H1 (cell line): ENCODE measurements at regions not wholly inside any gene's neighbourhood (a gene's known extent, or its start where the extent isn't known, plus 50 kb on each side); places are given as distances from the start of the nearest gene placed in this dataset.

Experiments
- CTCF ChIA-PET: fragments of 300-600 bp; sonication (Branson Sonifier 250); formaldehyde crosslinking; loops from one replicate; lab custom pipeline; 2021; ENCODE audit not compliant: partially characterized antibody; lab: Charles Lee
- POLR2A ChIA-PET: fragments of 300-600 bp; sonication (Branson Sonifier 250); formaldehyde crosslinking; loops from one replicate; lab custom pipeline; 2021; ENCODE audit warnings: inconsistent platforms; ENCODE audit not compliant: partially characterized antibody; lab: Charles Lee
- DNase-seq, 2 experiments: peaks; one replicate each; pipeline versions ENCODE4 v3.0.0 to v3.0.0-alpha.2; 2010 to 2022; ENCODE audit warnings: low spot score in 2 of 2, low read depth in 1 of 2, mixed read lengths in 1 of 2
- FAIRE-seq: peaks from 2 replicates; lab custom pipeline; 2011; peaks lifted over from hg19 to GRCh38; lab: Jason Lieb, UNC
- H2AFZ ChIP-seq: 2 replicates; pipeline ENCODE4 v1.8.1; 2012; ENCODE audit warnings: low read length, inconsistent platforms
- H2AK5ac ChIP-seq: 2 replicates; pipeline ENCODE4 v1.6.1; 2013; ENCODE audit warnings: low read depth, low read length
- H2BK120ac ChIP-seq: replicated peaks from 2 replicates; pipeline ENCODE3; 2013; ENCODE audit warnings: low read depth, low read length, inconsistent platforms
- H2BK12ac ChIP-seq: 2 replicates; pipeline ENCODE4 v1.6.1; 2013; ENCODE audit warnings: low read depth, low read length
- H2BK15ac ChIP-seq: 2 replicates; pipeline ENCODE4 v1.6.1; 2013; ENCODE audit warnings: low read length
- H2BK20ac ChIP-seq: 2 replicates; pipeline ENCODE4 v1.6.1; 2013; ENCODE audit warnings: low read length
- H2BK5ac ChIP-seq: 2 replicates; pipeline ENCODE4 v1.6.1; 2013; ENCODE audit warnings: low read depth, low read length
- H3K14ac ChIP-seq: 2 replicates; pipeline ENCODE4 v1.6.1; 2013; ENCODE audit warnings: inconsistent platforms; ENCODE audit not compliant: insufficient read length
- H3K18ac ChIP-seq: 2 replicates; pipeline ENCODE4 v1.6.1; 2013; ENCODE audit warnings: low read length; ENCODE audit errors: extremely low read depth
- H3K23ac ChIP-seq: 2 replicates; pipeline ENCODE4 v1.6.1; 2013; ENCODE audit warnings: inconsistent platforms; ENCODE audit not compliant: insufficient read length
- H3K23me2 ChIP-seq: 2 replicates; pipeline ENCODE4 v1.6.1; 2013; ENCODE audit warnings: low read depth, low read length
- H3K27ac ChIP-seq: 2 replicates; pipeline ENCODE4 v1.6.1; 2011; ENCODE audit warnings: low read depth, low read length, inconsistent platforms
- H3K27me3 ChIP-seq, 4 experiments: replicated peaks in 1 of 4; 1 replicate in 1 of 4; 2 replicates in 3 of 4; pipeline versions ENCODE4 v1.6.1 to v1.8.1; 2011 to 2013; ENCODE audit warnings: low read length in 3 of 4, mild to moderate bottlenecking in 3 of 4, inconsistent platforms in 2 of 4, mixed read lengths in 2 of 4, moderate library complexity in 1 of 4; ENCODE audit not compliant: control insufficient read depth in 3 of 4, insufficient read depth in 3 of 4; ENCODE audit errors: extremely low read depth in 1 of 4
- H3K36me3 ChIP-seq, 4 experiments: 2 replicates each; pipeline versions ENCODE4 v1.6.1 to v1.8.1; 2011 to 2013; ENCODE audit warnings: mild to moderate bottlenecking in 4 of 4, low read length in 3 of 4, moderate library complexity in 2 of 4, control low read depth in 1 of 4, inconsistent platforms in 1 of 4; ENCODE audit not compliant: insufficient read depth in 4 of 4, control insufficient read depth in 2 of 4
- H3K4ac ChIP-seq: replicated peaks from 2 replicates; pipeline ENCODE3; 2013; ENCODE audit warnings: low read length, low read depth, mixed read lengths, inconsistent platforms; ENCODE audit not compliant: insufficient read length
- H3K4me1 ChIP-seq, 4 experiments: replicated peaks in 1 of 4; 1 replicate in 1 of 4; 2 replicates in 3 of 4; pipeline versions ENCODE4 v1.6.1 to v1.8.1; 2011 to 2013; ENCODE audit warnings: low read length in 3 of 4, inconsistent platforms in 2 of 4, mixed read lengths in 1 of 4; ENCODE audit not compliant: insufficient read depth in 4 of 4, control insufficient read depth in 3 of 4
- H3K4me2 ChIP-seq, 2 experiments: 2 replicates each; pipeline versions ENCODE4 v1.6.1 to v1.8.1; 2011 to 2013; ENCODE audit warnings: low read depth in 2 of 2, low read length in 2 of 2, control low read depth in 1 of 2, inconsistent platforms in 1 of 2, mild to moderate bottlenecking in 1 of 2; ENCODE audit not compliant: insufficient read depth in 1 of 2
- H3K4me3 ChIP-seq, 4 experiments: fragments of 200-600, 300-600 bp in 1 of 4; sonication (generic), shearing (Covaris generic), sonication (Bioruptor Twin) in 1 of 4; 2 replicates each; pipeline versions ENCODE4 v1.5.1 to v1.8.1; 2011 to 2016; ENCODE audit warnings: low read length in 4 of 4, low read depth in 3 of 4, control low read depth in 2 of 4, inconsistent platforms in 2 of 4, mild to moderate bottlenecking in 2 of 4, mixed read lengths in 1 of 4, moderate library complexity in 1 of 4; ENCODE audit not compliant: insufficient read depth in 2 of 4; ENCODE audit errors: extremely low read depth in 1 of 4
- H3K56ac ChIP-seq: replicated peaks from 2 replicates; pipeline ENCODE3; 2013; ENCODE audit warnings: low read depth, mild to moderate bottlenecking, mixed read lengths, low read length, inconsistent platforms; ENCODE audit not compliant: insufficient read length
- H3K79me1 ChIP-seq: 2 replicates; pipeline ENCODE4 v1.6.1; 2013; ENCODE audit warnings: low read depth, low read length, control low read depth
- H3K79me2 ChIP-seq, 2 experiments: 2 replicates each; pipeline versions ENCODE4 v1.6.1 to v1.8.1; 2012 to 2013; ENCODE audit warnings: low read length in 2 of 2, mild to moderate bottlenecking in 2 of 2, inconsistent platforms in 1 of 2; ENCODE audit not compliant: insufficient read depth in 2 of 2, control insufficient read depth in 1 of 2
- H3K9ac ChIP-seq, 4 experiments: replicated peaks in 1 of 4; 1 replicate in 1 of 4; 2 replicates in 3 of 4; pipeline versions ENCODE4 v1.6.1 to v1.8.1; 2011 to 2013; ENCODE audit warnings: low read depth in 3 of 4, low read length in 3 of 4, control low read depth in 2 of 4, mild to moderate bottlenecking in 2 of 4, moderate library complexity in 2 of 4, inconsistent platforms in 1 of 4; ENCODE audit errors: extremely low read depth in 1 of 4
- H3K9me3 ChIP-seq, 2 experiments: 2 replicates each; pipeline versions ENCODE4 v1.6.1 to v1.8.1; 2012 to 2013; ENCODE audit warnings: mild to moderate bottlenecking in 2 of 2, moderate library complexity in 2 of 2, control low read depth in 1 of 2, inconsistent platforms in 1 of 2, low read depth in 1 of 2, low read length in 1 of 2, mixed read lengths in 1 of 2; ENCODE audit not compliant: insufficient read depth in 2 of 2
- H4K20me1 ChIP-seq, 2 experiments: replicated peaks in 1 of 2; 2 replicates each; pipeline versions ENCODE3 to v1.8.1; 2011 to 2013; ENCODE audit warnings: inconsistent platforms in 2 of 2, low read length in 2 of 2, mild to moderate bottlenecking in 1 of 2; ENCODE audit not compliant: insufficient read depth in 2 of 2, control insufficient read depth in 1 of 2
- H4K5ac ChIP-seq: 2 replicates; pipeline ENCODE4 v1.6.1; 2013; ENCODE audit warnings: low read length, low read depth, mixed read lengths, inconsistent platforms; ENCODE audit not compliant: insufficient read length
- H4K8ac ChIP-seq: 2 replicates; pipeline ENCODE4 v1.8.0; 2013; ENCODE audit warnings: mild to moderate bottlenecking, moderate library complexity, low read length, inconsistent platforms; ENCODE audit not compliant: insufficient read depth; ENCODE audit errors: extremely low read depth
- H4K91ac ChIP-seq: replicated peaks from 2 replicates; pipeline ENCODE3; 2013; ENCODE audit warnings: low read length, mixed read lengths, inconsistent platforms; ENCODE audit not compliant: insufficient read length
- CTBP2 ChIP-seq: IDR thresholded peaks from 2 replicates; pipeline ENCODE4 v1.7.0; 2011; ENCODE audit warnings: borderline replicate concordance, mild to moderate bottlenecking, moderate library complexity, mixed read lengths, low read length; ENCODE audit not compliant: insufficient read depth, insufficient read length
- CTCF ChIP-seq, 3 experiments: IDR thresholded peaks; 1 replicate in 2 of 3; 2 replicates in 1 of 3; pipeline versions ENCODE4 v1.5.1 to v1.6.1; 2011; ENCODE audit warnings: low read length in 3 of 3, mild to moderate bottlenecking in 3 of 3, inconsistent platforms in 2 of 3, low read depth in 1 of 3, moderate library complexity in 1 of 3; ENCODE audit not compliant: insufficient read depth in 1 of 3; ENCODE audit errors: control extremely low read depth in 1 of 3
- EZH2 ChIP-seq: fragments of 200-600 bp; sonication (generic); IDR thresholded peaks from 2 replicates; pipeline ENCODE4 v1.7.1; 2012; ENCODE audit warnings: low read depth, mild to moderate bottlenecking, moderate library complexity, low read length, inconsistent platforms; ENCODE audit not compliant: severe bottlenecking
- GTF2F1 ChIP-seq: IDR thresholded peaks from 2 replicates; pipeline ENCODE4 v1.6.1; 2012; ENCODE audit warnings: low read depth, low read length, improper control_type of control experiment, borderline replicate concordance
- KDM1A ChIP-seq: fragments of 200-600, 300-600 bp; sonication (generic); IDR thresholded peaks from 2 replicates; pipeline ENCODE4 v1.7.1; 2016; ENCODE audit warnings: mild to moderate bottlenecking, low read length, borderline replicate concordance
- RAD21 ChIP-seq, 2 experiments: IDR thresholded peaks in 1 of 2; conservative IDR thresholded peaks in 1 of 2; 2 replicates each; pipeline ENCODE4 v1.6.1; 2011; ENCODE audit warnings: low read depth in 2 of 2, low read length in 2 of 2, improper control_type of control experiment in 1 of 2, inconsistent platforms in 1 of 2, mild to moderate bottlenecking in 1 of 2, moderate library complexity in 1 of 2
- SUZ12 ChIP-seq: fragments of 200-600 bp; sonication (generic); IDR thresholded peaks from 2 replicates; pipeline ENCODE4 v1.6.1; 2012; ENCODE audit warnings: mild to moderate bottlenecking, inconsistent platforms, low read length, moderate library complexity, mixed read lengths
- WGBS, 2 experiments: shearing (Covaris generic) in 1 of 2; methylation state at CpG; one replicate each; pipeline versions ENCODE4 v1.1.6 to v1.1.7; 2013 to 2015; ENCODE audit warnings: low lambda C conversion rate in 2 of 2, mixed read lengths in 2 of 2, inconsistent platforms in 1 of 2, low coverage in 1 of 2, missing lambda C conversion rate in 1 of 2; ENCODE audit not compliant: insufficient replicate concordance in 2 of 2, insufficient coverage in 1 of 2, insufficient read length in 1 of 2; ENCODE audit errors: extremely low coverage in 1 of 2, missing lambda C conversion rate in 1 of 2; 5-methylcytosine and 5-hydroxymethylcytosine counted together

GRCh38 chr2:76641506-76641905 is 880.7 kb downstream of the LRRTM4 start:
- 91% methylated on average over 3 of the region's 3 CpGs; no CpG with 5 or more reads in 1 of the 2 experiments for WGBS, 2 experiments
- Histone ChIP-seq H3K4me1 (no peaks in the 10 kb centered on the region; a peak in 1 of 7 replicates), H2BK120ac (no peak overlapping the region), H4K91ac (no peak overlapping the region), H2BK5ac (no peak overlapping the region), H3K4ac (no peak overlapping the region), H4K20me1 (no peaks in the 10 kb centered on the region), H3K4me2 (no peak overlapping the region), H3K27me3 (peaks cover 0 to 1% (median 0%) of the 10 kb centered on the region in 4 experiments; a peak in 1 of 7 replicates), H3K4me3 (no peak overlapping the region), H2BK20ac (no peak overlapping the region), H3K27ac (no peak overlapping the region), H3K14ac (no peak overlapping the region), H3K9ac (no peak overlapping the region), H4K8ac (no peak overlapping the region), H2BK12ac (no peak overlapping the region), H2BK15ac (no peak overlapping the region), H3K23ac (no peak overlapping the region), H4K5ac (no peak overlapping the region), H3K79me1 (no peaks in the 10 kb centered on the region), H3K56ac (no peak overlapping the region), H3K9me3 (no peaks in the 10 kb centered on the region; a peak in 2 of 4 replicates), H3K79me2 (no peaks in the 10 kb centered on the region), H3K23me2 (no peaks in the 10 kb centered on the region), H2AK5ac (no peak overlapping the region), H3K18ac (no peak overlapping the region), H3K36me3 (no peaks in the 10 kb centered on the region), H2AFZ (no peak overlapping the region)
- ChIA-PET POLR2A (no interaction called here), CTCF (interaction anchor here (1.8 kb wide), 1 partner anchor 22 kb away, joined by 7 read pairs; no protein-coding TSS in a partner anchor)
- no peak for FAIRE-seq
- DNase-seq: no peak
- no peak for TF ChIP-seq KDM1A
- no peak for TF ChIP-seq EZH2
- TF ChIP-seq SUZ12: no peak
- no peak for TF ChIP-seq CTBP2
- no peak for TF ChIP-seq RAD21 (IDR thresholded peaks at IDR 0.05 in 1 of 2, conservative IDR thresholded peaks at IDR 0.05 in 1 of 2; ENCODE audit: low read depth in 2 of 2, low read length in 2 of 2)
- TF ChIP-seq GTF2F1: no peak
- no peak for TF ChIP-seq CTCF (IDR thresholded peaks at IDR 0.05; ENCODE audit: control extremely low read depth in 1 of 3, insufficient read depth in 1 of 3, low read depth in 1 of 3, low read length in 3 of 3)
